Dermis blood vessel endothelial cell (primary cell): ENCODE measurements at regions not wholly inside any gene's neighbourhood (a gene's known extent, or its start where the extent isn't known, plus 50 kb on each side); places are given as distances from the start of the nearest gene placed in this dataset.

Source experiments
- DNase-seq: peaks from one replicate; pipeline ENCODE4 v3.0.0; 2010

GRCh38 chr10:93180482-93180931 lies 106.8 kb downstream of the CYP26A1 start:
- DNase-seq, result no peak

GRCh38 chr10:93181271-93182048 lies 107.8 kb downstream of the CYP26A1 start:
- no peak for DNase-seq

GRCh38 chr10:93182049-93182327 lies 108.3 kb downstream of the CYP26A1 start:
- DNase-seq, result no peak

GRCh38 chr10:93182790-93183189 lies 109.1 kb downstream of the CYP26A1 start:
- no peak for DNase-seq

- DNase-seq, result no peak
These were observed 113.0 kb downstream of the CYP26A1 start for GRCh38 chr10:93186653-93187052.

- no peak for DNase-seq
These were observed 116.3 kb downstream of the CYP26A1 start for GRCh38 chr10:93189944-93190343.

GRCh38 chr10:93190372-93190771 lies 116.7 kb downstream of the CYP26A1 start:
- DNase-seq, result no peak

- no peak for DNase-seq
These were observed 120.2 kb downstream of the CYP26A1 start for GRCh38 chr10:93193906-93194305.

- DNase-seq, result peak; percentile 19
These were observed 124.9 kb downstream of the CYP26A1 start for GRCh38 chr10:93198401-93199131.

- peak; percentile 39 for DNase-seq
These were observed 125.6 kb downstream of the CYP26A1 start for GRCh38 chr10:93199191-93199751.

GRCh38 chr10:93204494-93205485 lies 131.1 kb downstream of the CYP26A1 start:
- no peak for DNase-seq

- no peak for DNase-seq
These were observed 133.0 kb downstream of the CYP26A1 start for GRCh38 chr10:93206652-93207051.

- DNase-seq, result peak; percentile 12
These were observed 135.2 kb downstream of the CYP26A1 start for GRCh38 chr10:93208717-93209464.

GRCh38 chr10:93211991-93212390 lies 138.3 kb downstream of the CYP26A1 start:
- DNase-seq, result no peak

- no peak for DNase-seq
These were observed 141.6 kb downstream of the CYP26A1 start for GRCh38 chr10:93215312-93215711.

- no peak for DNase-seq
These were observed 142.8 kb downstream of the CYP26A1 start for GRCh38 chr10:93216341-93216985.

GRCh38 chr10:93218386-93218785 lies 144.7 kb downstream of the CYP26A1 start:
- no peak for DNase-seq

- no peak for DNase-seq
These were observed 145.7 kb downstream of the CYP26A1 start for GRCh38 chr10:93219347-93219746.

GRCh38 chr10:93220296-93221170 lies 146.8 kb downstream of the CYP26A1 start:
- no peak for DNase-seq

GRCh38 chr10:93221171-93221496 lies 147.4 kb downstream of the CYP26A1 start:
- DNase-seq, result no peak

- no peak for DNase-seq
These were observed 147.8 kb downstream of the CYP26A1 start for GRCh38 chr10:93221521-93221920.
